Mammary epithelial cell (primary cell): ENCODE measurements at regions not wholly inside any gene's neighbourhood (a gene's known extent, or its start where the extent isn't known, plus 50 kb on each side); places are given as distances from the start of the nearest gene placed in this dataset.

Source experiments
- EZH2 ChIP-seq: IDR thresholded peaks from 2 replicates; pipeline ENCODE4 v1.6.1; 2012; ENCODE audit warnings: low read length, inconsistent platforms, borderline replicate concordance
- TF ChIP-seq, protein P1 (sequence below), 2 donors: IDR thresholded peaks in 1 of 2; conservative IDR thresholded peaks in 1 of 2; 2 replicates each; pipeline ENCODE4 v1.5.1; 2011 to 2012; ENCODE audit warnings: inconsistent platforms in 2 of 2, low read length in 2 of 2, mild to moderate bottlenecking in 2 of 2, control low read depth in 1 of 2, low read depth in 1 of 2; ENCODE audit not compliant: insufficient read depth in 1 of 2; ENCODE audit errors: extremely low read depth in 1 of 2

DNA sequence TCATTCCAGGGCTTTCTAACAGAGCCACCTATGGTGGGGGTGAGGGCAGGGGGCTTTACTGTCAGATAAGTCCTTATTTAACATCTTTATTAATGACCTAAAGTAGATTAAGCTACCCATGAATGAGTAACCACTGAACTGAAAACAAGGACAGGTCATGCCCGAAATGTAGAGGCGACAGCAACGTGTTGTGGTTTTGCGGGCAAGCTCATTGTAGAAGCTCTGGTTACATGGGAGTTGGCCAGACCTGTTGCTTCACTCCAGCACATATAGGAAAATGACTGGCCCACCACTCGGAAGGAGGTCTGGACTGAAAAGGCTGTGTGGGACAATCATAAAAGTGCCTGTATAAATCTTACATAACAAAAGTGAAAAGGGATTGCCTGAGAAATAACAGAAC lies 109.6 kb upstream of the NDP start:
- no peak for TF ChIP-seq EZH2
- TF ChIP-seq, protein P1, sequence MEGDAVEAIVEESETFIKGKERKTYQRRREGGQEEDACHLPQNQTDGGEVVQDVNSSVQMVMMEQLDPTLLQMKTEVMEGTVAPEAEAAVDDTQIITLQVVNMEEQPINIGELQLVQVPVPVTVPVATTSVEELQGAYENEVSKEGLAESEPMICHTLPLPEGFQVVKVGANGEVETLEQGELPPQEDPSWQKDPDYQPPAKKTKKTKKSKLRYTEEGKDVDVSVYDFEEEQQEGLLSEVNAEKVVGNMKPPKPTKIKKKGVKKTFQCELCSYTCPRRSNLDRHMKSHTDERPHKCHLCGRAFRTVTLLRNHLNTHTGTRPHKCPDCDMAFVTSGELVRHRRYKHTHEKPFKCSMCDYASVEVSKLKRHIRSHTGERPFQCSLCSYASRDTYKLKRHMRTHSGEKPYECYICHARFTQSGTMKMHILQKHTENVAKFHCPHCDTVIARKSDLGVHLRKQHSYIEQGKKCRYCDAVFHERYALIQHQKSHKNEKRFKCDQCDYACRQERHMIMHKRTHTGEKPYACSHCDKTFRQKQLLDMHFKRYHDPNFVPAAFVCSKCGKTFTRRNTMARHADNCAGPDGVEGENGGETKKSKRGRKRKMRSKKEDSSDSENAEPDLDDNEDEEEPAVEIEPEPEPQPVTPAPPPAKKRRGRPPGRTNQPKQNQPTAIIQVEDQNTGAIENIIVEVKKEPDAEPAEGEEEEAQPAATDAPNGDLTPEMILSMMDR (conservative IDR thresholded peaks at IDR 0.05 in 1 of 2, IDR thresholded peaks at IDR 0.05 in 1 of 2; ENCODE audit: extremely low read depth in 1 of 2, insufficient read depth in 1 of 2, low read depth in 1 of 2, low read length in 2 of 2), result no peak
